Right lobe of liver (tissue), 6 donors: ENCODE measurements at regions not wholly inside any gene's neighbourhood (a gene's known extent, or its start where the extent isn't known, plus 50 kb on each side); places are given as distances from the start of the nearest gene placed in this dataset.

Experiments used
- ATAC-seq, 4 donors: fragments of 200-7000 bp; cut with Tn5 transposase; one replicate each; pipeline ENCODE4 v1.9.1; 2020; ENCODE audit warnings: mild to moderate bottlenecking in 4 of 4, moderate library complexity in 4 of 4
- DNase-seq, 3 donors: peaks; one replicate each; pipeline ENCODE4 v3.0.0-alpha.2; 2020
- H3K27ac ChIP-seq, 3 donors: fragments of 200-600 bp; one replicate each; pipeline ENCODE4 v1.8.0; 2022
- H3K27me3 ChIP-seq, 2 donors: fragments of 200-600 bp; one replicate each; pipeline ENCODE4 v1.8.0; 2022
- H3K36me3 ChIP-seq, 4 donors: fragments of 200-600 bp; sonication (generic) in 1 of 4; one replicate each; pipeline versions ENCODE4 v1.5.1 to v1.8.0; 2017 to 2022; ENCODE audit warnings: control low read depth in 1 of 4
- H3K4me1 ChIP-seq, 4 donors: fragments of 200-600 bp; sonication (generic) in 1 of 4; one replicate each; pipeline versions ENCODE4 v1.5.1 to v1.8.0; 2017 to 2022; ENCODE audit warnings: control low read depth in 1 of 4
- H3K4me3 ChIP-seq, 3 donors: fragments of 200-600 bp; one replicate each; pipeline ENCODE4 v1.8.0; 2022
- H3K9me3 ChIP-seq, 4 donors: fragments of 200-600 bp; sonication (generic) in 1 of 4; one replicate each; pipeline versions ENCODE4 v1.5.1 to v1.8.0; 2017 to 2022; ENCODE audit warnings: control low read depth in 1 of 4
- CTCF ChIP-seq, 4 donors: fragments of 200-600 bp in 3 of 4; fragments of 450-650 bp in 1 of 4; IDR thresholded peaks; one replicate each; pipeline versions ENCODE4 v1.5.1 to v1.8.0; 2016 to 2022; ENCODE audit warnings: antibody characterized with exemption in 4 of 4, mild to moderate bottlenecking in 2 of 4
- POLR2A ChIP-seq: fragments of 450-650 bp; IDR thresholded peaks from one replicate; pipeline ENCODE4 v1.6.1; 2017; ENCODE audit warnings: antibody characterized with exemption, mild to moderate bottlenecking
- WGBS: methylation state at CpG from one replicate; pipeline ENCODE4 v1.1.6; 2018; ENCODE audit warnings: low coverage, low lambda C conversion rate; ENCODE audit not compliant: insufficient coverage; ENCODE audit errors: missing lambda C conversion rate; 5-methylcytosine and 5-hydroxymethylcytosine counted together
- intact Hi-C, 2 donors: fragments of 100-400 bp; cut with DNase I; formaldehyde crosslinking; loops; one replicate each; pipeline versions ENCODE4 v1.11.2 to v1.14.1; 2022
- donor health status: DM: no; HTN: yes; CAD: no.
- donor health status: DM: no; HTN: no; CAD: no.
- donor health status: DM: no; HTN: no; CAD: no.
- donor health status: DM: no; HTN: yes; CAD: no.
- donor health status: DM: no; HTN: yes; CAD: no.

GRCh38 chr15:77554306-77555080, 78.2 kb downstream of the LINGO1 start:
- Histone ChIP-seq H3K27me3 (no peaks in the 10 kb centered on the region), H3K9me3 (no peaks in the 10 kb centered on the region), H3K36me3 (no peaks in the 10 kb centered on the region), H3K4me3 (no peak overlapping the region), H3K4me1 (no peaks in the 10 kb centered on the region), H3K27ac (no peak overlapping the region)
- DNase-seq (no peak), ATAC-seq (no peak)
- TF ChIP-seq CTCF (IDR thresholded peaks at IDR 0.05), result no peak
- TF ChIP-seq POLR2A, result no peak
- intact Hi-C loops, result no loop called here
- WGBS, result 55% methylated on average over 10 of the region's 11 CpGs

- no peaks in the 10 kb centered on the region for H3K4me1 ChIP-seq
- intact Hi-C loops, result no loop called here
- no peak overlapping the region for H3K4me3 ChIP-seq
- no peak overlapping the region for H3K27ac ChIP-seq
- TF ChIP-seq POLR2A (no peak), CTCF (IDR thresholded peaks at IDR 0.05) (no peak)
- WGBS, result 56% methylated on average over 3 of the region's 6 CpGs
- no peak for DNase-seq
- no peaks in the 10 kb centered on the region for H3K36me3 ChIP-seq
- no peaks in the 10 kb centered on the region for H3K27me3 ChIP-seq
- no peaks in the 10 kb centered on the region for H3K9me3 ChIP-seq
- no peak for ATAC-seq
Measured at GRCh38 chr15:77553695-77554094, 79.0 kb downstream of the LINGO1 start.

- Histone ChIP-seq H3K9me3 (no peaks in the 10 kb centered on the region), H3K4me1 (no peaks in the 10 kb centered on the region), H3K36me3 (no peaks in the 10 kb centered on the region), H3K4me3 (no peak overlapping the region), H3K27me3 (no peaks in the 10 kb centered on the region), H3K27ac (no peak overlapping the region)
- WGBS, result no CpG with 5 or more reads among the region's 3 CpGs
- ATAC-seq, result no peak
- no peak for DNase-seq
- TF ChIP-seq POLR2A (no peak), CTCF (IDR thresholded peaks at IDR 0.05) (no peak)
- intact Hi-C loops, result no loop called here
Measured at GRCh38 chr15:77553257-77553656, 79.5 kb downstream of the LINGO1 start.

- WGBS, result no CpG with 5 or more reads among the region's 4 CpGs
- no peaks in the 10 kb centered on the region for H3K36me3 ChIP-seq
- intact Hi-C loops, result no loop called here
- TF ChIP-seq POLR2A (no peak), CTCF (IDR thresholded peaks at IDR 0.05) (no peak)
- no peaks in the 10 kb centered on the region for H3K27me3 ChIP-seq
- ATAC-seq, result no peak
- no peak overlapping the region for H3K4me3 ChIP-seq
- DNase-seq, result no peak
- no peaks in the 10 kb centered on the region for H3K4me1 ChIP-seq
- no peaks in the 10 kb centered on the region for H3K9me3 ChIP-seq
- no peak overlapping the region for H3K27ac ChIP-seq
Measured at GRCh38 chr15:77552066-77552465, 80.6 kb downstream of the LINGO1 start.
